Fibroblast of the aortic adventitia (primary cell): ENCODE measurements at regions not wholly inside any gene's neighbourhood (a gene's known extent, or its start where the extent isn't known, plus 50 kb on each side); places are given as distances from the start of the nearest gene placed in this dataset.

Experiments used
- DNase-seq: peaks from one replicate; pipeline ENCODE4 v3.0.0-alpha.2; 2010; ENCODE audit warnings: low read depth
- H3K4me3 ChIP-seq: 2 replicates; pipeline ENCODE4 v1.5.1; 2011; ENCODE audit warnings: low read depth, mild to moderate bottlenecking, control low read depth, low read length, moderate library complexity
- CTCF ChIP-seq: IDR thresholded peaks from 2 replicates; pipeline ENCODE4 v1.5.1; 2011; ENCODE audit warnings: mild to moderate bottlenecking, low read length, control low read depth, inconsistent platforms; ENCODE audit not compliant: insufficient read depth

- no peak for DNase-seq
- TF ChIP-seq CTCF = no peak
Observed at GRCh38 chr10:10432296-10433035, 585.2 kb upstream of the CELF2 start.

GRCh38 chr10:10434312-10434711 lies 583.4 kb upstream of the CELF2 start:
- TF ChIP-seq CTCF = no peak
- no peak for DNase-seq
- no peak overlapping the region for H3K4me3 ChIP-seq

More at GRCh38 chr10:10432296-10433035, 585.2 kb upstream of the CELF2 start:
- no peak overlapping the region for H3K4me3 ChIP-seq

GRCh38 chr10:10437886-10438285 lies 579.8 kb upstream of the CELF2 start:
- no peak for DNase-seq
- no peak for TF ChIP-seq CTCF
- H3K4me3 ChIP-seq = no peak overlapping the region

- no peak for TF ChIP-seq CTCF
- H3K4me3 ChIP-seq = no peak overlapping the region
- no peak for DNase-seq
Observed at GRCh38 chr10:10438335-10439100, 579.2 kb upstream of the CELF2 start.

- DNase-seq = no peak
- TF ChIP-seq CTCF = no peak
- H3K4me3 ChIP-seq = no peak overlapping the region
Observed at GRCh38 chr10:10456856-10457255, 560.8 kb upstream of the CELF2 start.

- no peak for TF ChIP-seq CTCF
- no peak overlapping the region for H3K4me3 ChIP-seq
- no peak for DNase-seq
Observed at GRCh38 chr10:10460451-10460850, 557.2 kb upstream of the CELF2 start.
